Pancreas (tissue), 10 donors: ENCODE measurements at regions not wholly inside any gene's neighbourhood (a gene's known extent, or its start where the extent isn't known, plus 50 kb on each side); places are given as distances from the start of the nearest gene placed in this dataset.

Experiments
- ATAC-seq, 4 donors: fragments of 200-7000 bp; cut with Tn5 transposase; one replicate each; pipeline versions ENCODE4 v1.8.0 to v1.9.1; 2020; ENCODE audit warnings: mild to moderate bottlenecking in 4 of 4, moderate library complexity in 4 of 4
- DNase-seq, 6 donors: peaks; one replicate each; pipeline ENCODE4 v3.0.0-alpha.2; 2020
- FAIRE-seq: peaks from 2 replicates; lab custom pipeline; 2012; peaks lifted over from hg19 to GRCh38; lab: Jason Lieb, UNC
- H3K27ac ChIP-seq, 4 donors: fragments of 200-600 bp; sonication (generic); 1 replicate in 3 of 4; 2 replicates in 1 of 4; pipeline versions ENCODE4 v1.5.0 to v1.8.0; 2020
- H3K27me3 ChIP-seq, 4 donors: fragments of 200-600 bp; one replicate each; pipeline ENCODE4 v1.8.0; 2021
- H3K36me3 ChIP-seq, 3 donors: fragments of 200-600 bp; sonication (generic) in 1 of 3; one replicate each; pipeline versions ENCODE4 v1.5.0 to v1.8.0; 2020 to 2021
- H3K4me1 ChIP-seq, 3 donors: fragments of 200-600 bp; one replicate each; pipeline ENCODE4 v1.8.0; 2021
- H3K4me3 ChIP-seq, 4 donors: fragments of 200-600 bp; sonication (generic) in 2 of 4; one replicate each; pipeline versions ENCODE4 v1.5.0 to v1.8.0; 2020 to 2021
- H3K9me3 ChIP-seq, 4 donors: fragments of 200-600 bp; one replicate each; pipeline ENCODE4 v1.8.0; 2021
- WGBS, 2 donors: extraction: QIAGEN DNeasy Blood & Tissue Kit; methylation state at CpG; one replicate each; pipeline ENCODE4 v1.1.7; 2013; 5-methylcytosine and 5-hydroxymethylcytosine counted together
- intact Hi-C, 3 donors: fragments of 100-400 bp; cut with DNase I; formaldehyde crosslinking; loops; one replicate each; pipeline versions ENCODE4 v1.11.1 to v1.14.2; 2022
- TF ChIP-seq, protein P1 (sequence below), 4 donors: fragments of 200-600 bp; sonication (generic) in 3 of 4; IDR thresholded peaks; one replicate each; pipeline versions ENCODE4 v1.5.0 to v1.8.0; 2021; ENCODE audit warnings: antibody characterized with exemption in 4 of 4
- donor health status: healthy with polysubstance abuse.
- donor health status: DM: no; HTN: no; CAD: no; lungs with moderate emphysema.
- donor health status: DM: no; HTN: no; CAD: no.
- donor health status: control.
- donor health status: control.
- donor health status: Bipolar disorder and iron deficiency.
- donor health status: DM: yes; HTN: yes; CAD: no.
- donor health status: DM: no; HTN: no; CAD: no.
- donor health status: DM: no; HTN: no; CAD: no.
- donor health status: DM: yes; HTN: yes; CAD: no.

DNA sequence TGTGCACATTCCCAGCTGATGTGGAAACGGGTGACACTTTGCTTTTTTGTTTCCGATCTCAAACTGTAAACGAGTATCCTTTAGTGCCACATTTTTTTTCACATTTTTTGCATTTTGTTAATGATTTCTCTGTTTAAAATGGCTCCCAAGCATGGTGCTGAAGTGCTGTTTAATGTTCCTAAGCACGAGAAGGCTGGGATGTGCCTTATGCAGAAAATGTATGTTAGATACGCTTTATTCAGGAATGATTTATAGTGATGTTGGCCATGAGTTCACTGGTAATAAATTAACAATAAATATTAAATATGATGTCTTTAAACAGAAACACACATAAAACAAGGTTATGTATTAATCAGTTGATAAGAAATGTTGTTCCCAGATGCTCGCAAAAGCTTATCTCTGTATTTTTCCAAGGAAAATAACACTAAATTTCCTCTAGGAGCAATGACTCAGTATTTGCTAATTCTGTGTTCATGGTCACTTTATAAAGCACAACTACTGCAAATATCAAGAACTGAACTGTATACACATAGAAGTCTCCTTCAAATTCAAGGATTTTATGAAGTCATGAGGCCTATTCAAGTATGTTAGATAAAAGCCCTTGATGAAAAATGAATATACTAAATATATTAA is 305.9 kb upstream of the SMIM30 start:
- intact Hi-C loops: no loop called here
- H3K4me3 ChIP-seq: no peak overlapping the region
- H3K27ac ChIP-seq: peak overlapping the region in 2 of 4 donors; percentile 37 to 53
- no peaks in the 10 kb centered on the region for H3K36me3 ChIP-seq
- peaks cover 0 to 25% (median 23%) of the 10 kb centered on the region in 3 donors for H3K4me1 ChIP-seq
- DNase-seq: no peak
- TF ChIP-seq, protein P1, sequence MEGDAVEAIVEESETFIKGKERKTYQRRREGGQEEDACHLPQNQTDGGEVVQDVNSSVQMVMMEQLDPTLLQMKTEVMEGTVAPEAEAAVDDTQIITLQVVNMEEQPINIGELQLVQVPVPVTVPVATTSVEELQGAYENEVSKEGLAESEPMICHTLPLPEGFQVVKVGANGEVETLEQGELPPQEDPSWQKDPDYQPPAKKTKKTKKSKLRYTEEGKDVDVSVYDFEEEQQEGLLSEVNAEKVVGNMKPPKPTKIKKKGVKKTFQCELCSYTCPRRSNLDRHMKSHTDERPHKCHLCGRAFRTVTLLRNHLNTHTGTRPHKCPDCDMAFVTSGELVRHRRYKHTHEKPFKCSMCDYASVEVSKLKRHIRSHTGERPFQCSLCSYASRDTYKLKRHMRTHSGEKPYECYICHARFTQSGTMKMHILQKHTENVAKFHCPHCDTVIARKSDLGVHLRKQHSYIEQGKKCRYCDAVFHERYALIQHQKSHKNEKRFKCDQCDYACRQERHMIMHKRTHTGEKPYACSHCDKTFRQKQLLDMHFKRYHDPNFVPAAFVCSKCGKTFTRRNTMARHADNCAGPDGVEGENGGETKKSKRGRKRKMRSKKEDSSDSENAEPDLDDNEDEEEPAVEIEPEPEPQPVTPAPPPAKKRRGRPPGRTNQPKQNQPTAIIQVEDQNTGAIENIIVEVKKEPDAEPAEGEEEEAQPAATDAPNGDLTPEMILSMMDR (IDR thresholded peaks at IDR 0.05): no peak
- WGBS, 2 donors: 32 to 38% methylated on average over 6 of the region's 6 CpGs
- no peak for FAIRE-seq
- no peaks in the 10 kb centered on the region for H3K9me3 ChIP-seq
- peak; percentile 72 to 76 (median 75) for ATAC-seq
- no peaks in the 10 kb centered on the region for H3K27me3 ChIP-seq

DNA sequence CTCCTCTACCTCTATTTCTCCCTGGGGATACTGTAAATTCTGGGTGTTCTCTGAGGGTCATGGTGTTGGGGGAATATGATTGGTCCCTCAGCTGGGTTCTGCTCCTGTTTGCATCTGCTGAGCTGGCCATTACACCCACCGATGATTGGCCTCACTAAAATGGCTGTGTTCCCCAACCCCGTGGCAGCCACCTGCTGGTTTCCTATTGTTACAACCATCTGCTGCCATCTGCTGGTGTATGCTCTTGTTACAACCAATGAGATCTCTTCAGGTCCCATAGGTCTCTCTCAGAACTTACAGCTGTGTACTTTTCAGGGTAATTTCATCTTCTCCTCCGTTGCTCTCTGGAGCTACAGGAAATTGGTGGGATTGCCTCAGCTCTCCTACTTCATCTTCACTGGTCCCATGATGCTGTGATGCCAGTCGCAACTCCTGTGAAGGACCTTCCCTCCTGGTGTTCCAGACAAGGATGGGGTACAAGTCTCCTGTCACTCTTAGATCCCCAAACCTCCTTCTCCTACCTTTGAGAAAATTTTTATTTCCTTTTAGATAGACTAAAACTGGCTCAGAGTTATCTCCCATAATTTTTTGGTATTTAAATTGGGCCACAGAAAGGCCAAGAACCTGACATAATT is 303.5 kb upstream of the SMIM30 start:
- TF ChIP-seq, protein P1 (IDR thresholded peaks at IDR 0.05): peak; percentile 42 to 76 (median 61)
- Histone ChIP-seq H3K36me3 (no peaks in the 10 kb centered on the region), H3K27me3 (no peaks in the 10 kb centered on the region), H3K27ac (no peak overlapping the region), H3K9me3 (no peaks in the 10 kb centered on the region), H3K4me1 (peaks cover 0 to 25% (median 23%) of the 10 kb centered on the region in 3 donors), H3K4me3 (no peak overlapping the region)
- WGBS, 2 donors: 34 to 35% methylated on average over 4 of the region's 4 CpGs
- peak; percentile 84 to 97 (median 95) for ATAC-seq
- intact Hi-C loops: no loop called here
- peak; percentile 69 to 84 (median 72) for DNase-seq
- no peak for FAIRE-seq

DNA sequence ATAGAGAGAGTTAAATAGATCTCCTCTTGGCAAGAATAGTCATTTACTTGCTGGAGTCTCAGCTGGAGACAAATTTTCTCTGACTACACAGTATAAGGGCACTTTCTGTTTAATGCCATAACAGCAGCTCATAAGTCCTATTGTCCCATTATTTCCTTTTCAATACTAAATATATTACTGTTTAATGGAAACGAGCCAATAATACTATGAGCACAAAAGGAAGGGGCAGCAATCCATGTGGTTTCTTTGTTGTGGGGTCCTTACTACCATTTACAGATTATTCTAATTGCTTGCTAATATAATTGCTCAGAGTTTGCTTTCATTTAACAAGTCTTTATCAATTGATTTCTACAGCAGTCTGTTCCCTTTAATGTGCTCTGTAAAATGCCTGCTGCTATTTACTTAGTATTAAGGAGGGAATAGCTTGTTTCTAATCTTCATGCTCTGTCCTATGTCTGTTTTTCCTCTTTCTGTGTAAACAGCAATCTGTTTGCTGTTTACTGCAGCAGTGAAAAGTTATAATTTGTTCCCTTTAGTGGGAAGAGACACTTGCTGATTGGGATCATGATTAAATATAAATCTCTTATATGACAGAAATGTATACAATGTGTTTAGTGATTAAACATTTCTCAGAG is 296.2 kb upstream of the SMIM30 start:
- no peaks in the 10 kb centered on the region for H3K36me3 ChIP-seq
- no peak for ATAC-seq
- no peaks in the 10 kb centered on the region for H3K27me3 ChIP-seq
- H3K27ac ChIP-seq: no peak overlapping the region
- no peak overlapping the region for H3K4me3 ChIP-seq
- intact Hi-C loops: no loop called here
- no peak for FAIRE-seq
- H3K9me3 ChIP-seq: no peaks in the 10 kb centered on the region
- no peaks in the 10 kb centered on the region for H3K4me1 ChIP-seq
- 16 to 34% methylated on average over 1 of the region's 1 CpG for WGBS, 2 donors
- TF ChIP-seq, protein P1 (IDR thresholded peaks at IDR 0.05): no peak
- no peak for DNase-seq

DNA sequence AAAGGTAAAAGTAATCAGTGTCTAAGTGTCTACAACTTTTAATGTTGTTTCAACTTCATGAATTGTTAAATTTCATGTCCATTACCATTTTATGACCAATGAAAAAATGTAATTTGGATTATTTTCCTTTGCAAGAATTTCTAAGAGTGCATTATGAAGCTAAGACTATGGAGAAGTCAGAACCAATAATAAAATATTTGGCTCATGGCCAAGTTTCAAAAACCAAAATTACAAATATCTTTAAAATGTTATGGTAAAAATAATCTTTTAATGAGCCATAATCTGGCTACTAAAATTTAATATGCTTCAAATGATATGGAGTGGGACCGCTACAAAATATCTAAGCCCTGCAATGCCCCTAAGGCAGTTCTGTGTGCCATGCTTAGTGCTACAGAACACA is 294.1 kb upstream of the SMIM30 start:
- no peaks in the 10 kb centered on the region for H3K36me3 ChIP-seq
- ATAC-seq (no peak), DNase-seq (no peak), FAIRE-seq (no peak)
- intact Hi-C loops: no loop called here
- H3K4me3 ChIP-seq: no peak overlapping the region
- no peaks in the 10 kb centered on the region for H3K9me3 ChIP-seq
- TF ChIP-seq, protein P1 (IDR thresholded peaks at IDR 0.05): no peak
- no peaks in the 10 kb centered on the region for H3K4me1 ChIP-seq
- no peaks in the 10 kb centered on the region for H3K27me3 ChIP-seq
- H3K27ac ChIP-seq: no peak overlapping the region
- WGBS, 2 donors: 93 to 100% methylated on average over 1 of the region's 1 CpG
